Keratinocyte (primary cell): ENCODE measurements at regions not wholly inside any gene's neighbourhood (a gene's known extent, or its start where the extent isn't known, plus 50 kb on each side); places are given as distances from the start of the nearest gene placed in this dataset.
"Not testable (repeated sequence)": the region's sequence is repeated elsewhere in the genome, so short reads cannot be mapped to it uniquely, and the experiment has no call there.

Experiments
- CTCF ChIP-seq, 3 experiments: IDR thresholded peaks in 1 of 3; conservative IDR thresholded peaks in 1 of 3; optimal IDR thresholded peaks in 1 of 3; 2 replicates in 2 of 3; 3 replicates in 1 of 3; pipeline versions ENCODE3 to v1.5.1; 2011; ENCODE audit warnings: low read length in 3 of 3, mild to moderate bottlenecking in 3 of 3, moderate library complexity in 2 of 3, control low read depth in 1 of 3, inconsistent platforms in 1 of 3; ENCODE audit not compliant: insufficient read depth in 2 of 3; ENCODE audit errors: extremely low read depth in 1 of 3
- EZH2 ChIP-seq: IDR thresholded peaks from one replicate; pipeline ENCODE4 v1.6.1; 2012; ENCODE audit warnings: inconsistent platforms, mild to moderate bottlenecking, low read length, moderate library complexity

DNA sequence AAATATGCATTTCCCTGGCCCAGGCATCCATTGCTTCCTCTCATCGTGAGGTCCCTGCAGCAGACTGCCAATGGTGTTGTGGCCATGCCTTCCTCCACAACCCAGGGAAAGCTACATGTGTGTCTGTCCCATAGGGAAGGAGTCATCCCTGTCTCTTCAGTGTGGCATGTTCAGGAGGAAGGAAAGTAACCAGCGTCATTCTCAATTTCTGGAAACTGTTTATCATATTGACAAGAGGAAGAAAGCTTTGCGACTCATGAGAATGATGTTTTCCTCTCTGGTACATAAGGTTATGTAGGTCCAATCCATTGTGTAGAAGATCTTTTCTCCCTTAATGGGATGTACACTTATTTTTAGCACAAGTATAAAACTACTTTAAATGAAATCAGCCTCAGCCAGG, 1937.7 kb downstream of the FOXD4L5 start:
- not testable (repeated sequence) for TF ChIP-seq CTCF (optimal IDR thresholded peaks at IDR 0.05 in 1 of 3, IDR thresholded peaks at IDR 0.05 in 1 of 3, conservative IDR thresholded peaks at IDR 0.05 in 1 of 3; ENCODE audit: extremely low read depth in 1 of 3, insufficient read depth in 2 of 3, low read length in 3 of 3); EZH2
